GM19324 (cell line): ENCODE measurements at regions not wholly inside any gene's neighbourhood (a gene's known extent, or its start where the extent isn't known, plus 50 kb on each side); places are given as distances from the start of the nearest gene placed in this dataset.

Experiments
- ATAC-seq: cut with Tn5 transposase; IDR thresholded peaks from one replicate; pipeline ENCODE4 v1.9.1; 2021; ENCODE audit warnings: mild to moderate bottlenecking, moderate library complexity; ENCODE audit not compliant: unreplicated experiment, low FRiP score

DNA sequence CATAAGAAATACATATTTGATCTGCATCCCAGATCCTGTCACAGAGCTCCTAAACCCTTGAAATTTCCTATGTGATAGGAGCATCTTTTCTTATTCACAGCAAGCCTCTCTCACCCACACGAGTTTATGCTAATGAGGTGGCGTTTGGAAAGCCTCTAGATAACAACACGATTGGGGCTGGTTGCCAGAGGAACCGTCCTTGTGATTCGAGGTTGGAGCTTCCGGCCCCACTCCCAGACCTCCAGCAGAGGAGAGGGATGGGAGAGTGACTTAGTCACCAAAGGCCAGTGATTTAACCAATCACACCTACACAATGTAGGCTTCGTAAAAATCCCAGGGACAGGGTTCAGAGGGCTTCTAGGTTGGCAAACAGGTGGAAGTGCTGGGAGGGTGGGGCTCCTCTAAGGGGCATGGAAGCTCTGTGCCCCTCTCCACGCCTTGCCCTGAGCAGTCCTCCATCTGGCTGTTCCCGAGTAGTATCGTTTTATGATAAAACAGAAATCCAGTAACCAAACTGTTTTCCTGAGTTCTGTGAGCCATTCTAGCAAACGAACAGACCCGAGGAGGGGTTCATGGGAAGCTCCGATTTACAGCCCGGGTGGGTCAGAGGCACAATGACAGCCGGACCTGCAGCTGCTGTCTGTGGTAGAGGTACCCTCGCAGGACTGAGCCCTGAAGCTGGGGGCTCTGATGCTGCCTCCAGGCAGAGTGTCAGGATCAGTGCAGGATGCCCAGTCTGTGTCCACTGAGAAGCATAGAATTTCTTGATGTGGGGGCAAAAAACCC, 238.1 kb upstream of the ARID1B start:
- ATAC-seq = no peak

DNA sequence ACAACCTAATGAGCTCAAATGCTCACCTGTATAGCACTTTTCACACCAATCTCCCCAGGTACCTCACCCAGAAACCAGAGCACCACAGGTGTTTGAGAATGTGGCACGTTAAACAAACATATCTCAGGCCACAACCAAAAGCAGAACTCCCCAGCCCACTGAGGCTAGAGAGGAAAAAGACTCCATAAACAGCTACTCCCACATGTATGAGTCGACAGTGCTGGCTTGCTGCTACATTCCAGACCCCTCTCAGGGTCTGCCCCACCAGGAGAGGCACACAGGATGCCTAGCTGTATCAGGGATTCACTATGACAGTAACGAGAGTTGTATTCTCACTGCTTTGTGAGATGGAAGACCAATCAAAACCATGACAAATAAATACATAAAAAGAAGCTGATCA, 242.6 kb upstream of the ARID1B start:
- ATAC-seq = no peak

DNA sequence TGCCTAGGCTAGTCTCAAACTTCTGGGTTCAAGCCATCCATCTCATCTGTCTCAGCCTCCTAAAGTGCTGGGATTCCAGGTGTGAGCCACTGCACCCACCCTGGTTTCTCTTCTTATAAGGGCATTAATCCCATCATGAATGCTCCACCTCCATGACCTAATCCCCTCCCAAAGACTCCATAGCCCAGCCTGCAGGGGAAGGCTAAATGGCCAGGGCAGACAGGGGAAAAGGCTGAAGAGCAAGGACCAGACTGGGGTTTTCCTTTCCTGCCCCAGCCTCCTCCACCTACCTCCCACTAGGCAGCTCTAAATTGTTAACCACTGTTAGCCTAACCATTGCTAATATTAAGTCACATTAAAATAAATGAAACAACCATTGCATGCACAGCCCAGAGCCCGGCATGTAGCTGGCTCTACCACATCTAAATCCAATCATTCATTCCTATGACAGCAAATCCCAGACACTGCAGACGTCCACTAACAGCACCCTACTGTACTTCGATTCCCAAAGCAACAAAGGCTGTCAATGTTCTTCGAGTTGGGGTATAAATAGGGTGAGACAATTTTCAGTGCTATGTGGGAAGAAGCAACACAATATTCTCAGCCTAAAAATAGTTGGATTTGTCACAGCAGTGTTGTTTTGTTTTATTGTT, 243.2 kb upstream of the ARID1B start:
- no peak for ATAC-seq

DNA sequence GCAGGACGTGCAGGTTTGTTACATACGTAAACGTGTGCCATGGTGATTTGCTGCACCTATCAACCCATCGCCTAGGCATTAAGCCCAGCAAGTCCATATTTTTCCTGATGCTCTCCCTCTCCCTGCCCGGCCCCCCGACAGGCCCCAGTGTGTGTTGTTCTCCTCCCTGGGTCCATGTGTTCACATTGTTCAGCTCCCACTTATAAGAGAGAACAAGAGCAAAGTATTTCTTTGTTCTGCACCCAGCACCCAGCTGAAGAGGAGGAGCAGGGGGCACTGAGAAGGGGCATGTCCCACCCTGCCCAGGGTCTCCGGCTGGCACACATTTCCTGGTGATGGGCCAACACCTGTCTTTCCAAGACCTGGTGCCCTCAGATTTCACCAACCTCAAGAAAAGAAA, 251.1 kb upstream of the ARID1B start:
- no peak for ATAC-seq

DNA sequence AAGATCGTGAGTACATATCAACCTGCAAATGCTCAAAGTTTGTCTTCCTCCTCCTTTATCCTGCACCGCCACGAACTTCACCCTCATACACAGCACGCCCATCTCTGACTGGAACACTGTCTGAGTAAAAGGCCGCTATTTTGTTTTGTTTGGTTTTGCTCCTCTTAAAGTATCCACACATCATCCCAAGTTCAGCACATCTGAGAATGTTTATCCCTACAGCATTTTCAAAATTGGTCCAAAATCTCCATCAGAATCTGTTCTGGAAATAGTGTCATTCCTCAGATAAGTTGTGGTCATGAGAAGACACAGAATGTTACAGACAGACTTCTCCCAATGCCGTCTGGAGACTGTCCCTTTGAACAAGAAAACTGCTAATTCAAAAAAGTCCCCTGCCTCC, 251.6 kb upstream of the ARID1B start:
- no peak for ATAC-seq

- no peak for ATAC-seq
Observed at GRCh38 chr6:156519940-156520339, 257.2 kb upstream of the ARID1B start.

- no peak for ATAC-seq
Observed at GRCh38 chr6:156517088-156517487, 260.1 kb upstream of the ARID1B start.

- no peak for ATAC-seq
Observed at GRCh38 chr6:156515242-156515641, 261.9 kb upstream of the ARID1B start.

GRCh38 chr6:156513504-156513903, 263.7 kb upstream of the ARID1B start:
- no peak for ATAC-seq

- no peak for ATAC-seq
Observed at GRCh38 chr6:156511570-156511969, 265.6 kb upstream of the ARID1B start.

- ATAC-seq = no peak
Observed at GRCh38 chr6:156511051-156511450, 266.1 kb upstream of the ARID1B start.

GRCh38 chr6:156510242-156510641, 266.9 kb upstream of the ARID1B start:
- ATAC-seq = no peak

DNA sequence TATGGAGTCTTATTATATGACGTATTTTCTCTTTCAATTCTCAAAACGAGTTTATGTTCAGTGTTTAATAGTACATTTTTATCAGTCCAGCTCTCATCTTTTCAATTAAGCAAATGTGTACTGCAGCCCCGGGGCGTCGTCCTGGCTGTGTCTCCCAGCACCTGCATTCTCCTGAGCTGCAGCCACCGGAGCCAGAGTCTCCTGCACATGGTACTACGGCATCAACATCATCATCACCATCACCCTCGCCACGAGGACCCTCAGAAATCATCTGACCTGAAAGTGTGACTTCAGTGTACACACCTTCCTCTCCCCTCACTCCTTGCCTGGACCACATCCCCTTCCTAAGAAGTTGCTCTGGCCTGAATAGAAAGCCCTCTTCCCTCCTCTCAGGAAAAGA, 267.7 kb upstream of the ARID1B start:
- ATAC-seq = no peak

GRCh38 chr6:156508923-156509322, 268.3 kb upstream of the ARID1B start:
- ATAC-seq = no peak

GRCh38 chr6:156508126-156508525, 269.1 kb upstream of the ARID1B start:
- no peak for ATAC-seq

- ATAC-seq = no peak
Observed at GRCh38 chr6:156507656-156508055, 269.5 kb upstream of the ARID1B start.

- ATAC-seq = no peak
Observed at GRCh38 chr6:156507106-156507505, 270.1 kb upstream of the ARID1B start.

DNA sequence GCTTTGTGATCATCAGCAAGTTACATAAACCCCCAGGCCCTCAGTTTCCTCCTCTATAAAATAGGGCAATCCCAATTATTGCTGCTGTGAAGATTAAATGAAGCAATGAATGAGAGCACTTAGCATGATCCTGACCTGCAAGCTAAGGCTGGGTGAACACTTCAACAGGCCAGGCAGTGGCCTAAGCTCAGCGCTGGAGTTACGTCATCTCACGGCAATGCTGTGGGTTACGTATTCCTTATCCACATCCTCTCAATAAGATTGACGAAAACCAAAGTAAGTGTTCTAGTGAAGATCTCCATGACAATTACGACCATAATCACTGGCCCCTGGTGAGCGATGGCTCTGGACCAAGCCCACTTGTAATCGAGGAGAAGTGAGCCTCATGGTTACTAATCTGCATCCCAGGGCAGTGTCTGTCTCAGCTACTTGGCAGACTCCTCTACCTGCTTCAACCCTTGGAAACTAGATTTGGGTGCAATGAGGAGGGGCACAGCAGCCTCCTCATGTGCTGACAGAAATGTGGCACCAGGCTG, 274.1 kb upstream of the ARID1B start:
- ATAC-seq = no peak

GRCh38 chr6:156497618-156498017, 279.6 kb upstream of the ARID1B start:
- ATAC-seq = no peak

DNA sequence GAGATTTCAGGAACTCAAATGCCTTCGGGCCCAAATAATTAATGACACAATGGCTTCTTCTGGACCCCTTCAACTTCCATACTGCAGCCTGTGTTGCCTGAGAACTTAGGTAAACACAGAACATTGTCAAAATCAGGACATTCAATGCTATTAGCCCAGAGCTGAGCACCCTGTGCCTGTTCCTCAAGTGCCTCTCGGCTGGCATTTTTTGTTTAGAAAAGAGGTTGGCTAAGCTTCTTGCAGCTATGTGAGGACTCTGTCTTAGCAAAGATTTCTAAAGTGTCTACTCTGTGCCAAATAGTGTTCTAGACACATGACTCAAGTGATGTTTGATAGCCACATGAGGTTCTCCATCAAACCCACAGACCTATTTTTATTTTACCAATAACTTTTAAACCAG, 289.3 kb upstream of the ARID1B start:
- no peak for ATAC-seq

DNA sequence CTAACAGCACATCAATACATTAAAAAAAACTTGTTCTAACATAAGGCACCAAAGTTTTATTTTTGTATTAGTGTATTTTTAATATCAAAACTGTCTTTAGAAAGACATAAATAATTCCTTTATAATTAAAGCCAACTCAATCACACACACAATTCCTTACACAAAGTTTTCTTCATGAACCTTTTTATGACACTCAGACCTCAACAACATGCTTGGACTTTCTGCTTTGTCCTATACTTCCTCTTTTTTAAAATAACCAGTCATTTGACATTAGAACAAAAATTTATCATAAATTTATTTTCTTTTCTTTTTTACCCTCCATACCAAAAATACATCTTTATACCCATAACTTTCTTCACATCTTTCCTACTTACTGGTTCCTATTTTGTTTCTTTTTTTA, 292.0 kb upstream of the ARID1B start:
- ATAC-seq = no peak

- ATAC-seq = no peak
Observed at GRCh38 chr6:156474507-156475120, 302.6 kb upstream of the ARID1B start.
